IMR-90 (cell line): ENCODE measurements at regions not wholly inside any gene's neighbourhood (a gene's known extent, or its start where the extent isn't known, plus 50 kb on each side); places are given as distances from the start of the nearest gene placed in this dataset.

Experiments used
- ATAC-seq: fragments of 200-7000 bp; cut with Tn5 transposase; 2 replicates; pipeline ENCODE4 v1.9.1; 2020; ENCODE audit warnings: low read depth, mild to moderate bottlenecking, moderate library complexity
- BruUV-seq: library from RNA; stranded (reverse); fragments of 400-500 nt; replicated peaks from 2 replicates; lab custom pipeline; 2021; lab: Mats Ljungman, UMichigan
- CTCF ChIA-PET: fragments of 300-600 bp; formaldehyde crosslinking; extraction: SDS; loops from one replicate; lab custom pipeline; 2021; ENCODE audit warnings: antibody characterized with exemption; lab: Yijun Ruan, JAX
- POLR2A ChIA-PET: fragments of 300-600 bp; sonication (Branson Sonifier 250); formaldehyde crosslinking; loops from one replicate; lab custom pipeline; 2022; ENCODE audit warnings: antibody characterized with exemption; ENCODE audit not compliant: unreplicated experiment; lab: Charles Lee
- DNase-seq: peaks from one replicate; pipeline ENCODE4 v3.0.0; 2013
- H2AFZ ChIP-seq: replicated peaks from 2 replicates; pipeline ENCODE3; 2013; ENCODE audit warnings: low read length, mild to moderate bottlenecking; ENCODE audit not compliant: poor library complexity
- H2AK5ac ChIP-seq: 2 replicates; pipeline ENCODE4 v1.6.1; 2013; ENCODE audit warnings: low read depth, low read length, inconsistent platforms
- H2AK9ac ChIP-seq: replicated peaks from 2 replicates; pipeline ENCODE3; 2013; ENCODE audit warnings: mild to moderate bottlenecking, low read depth, low read length, moderate library complexity; ENCODE audit not compliant: poor library complexity
- H2BK120ac ChIP-seq: 2 replicates; pipeline ENCODE4 v1.6.1; 2013; ENCODE audit warnings: low read depth, low read length, inconsistent platforms
- H2BK15ac ChIP-seq: 3 replicates; pipeline ENCODE4 v1.6.1; 2013; ENCODE audit warnings: low read depth, low read length, inconsistent platforms
- H2BK20ac ChIP-seq: 2 replicates; pipeline ENCODE4 v1.6.1; 2013; ENCODE audit warnings: low read depth, mild to moderate bottlenecking, inconsistent platforms, low read length, moderate library complexity
- H2BK5ac ChIP-seq: 2 replicates; pipeline ENCODE4 v1.6.1; 2013; ENCODE audit warnings: mild to moderate bottlenecking, low read depth, low read length, inconsistent platforms; ENCODE audit not compliant: poor library complexity, severe bottlenecking
- H3K14ac ChIP-seq: replicated peaks from 2 replicates; pipeline ENCODE4 v1.6.1; 2013; ENCODE audit warnings: low read depth, low read length, inconsistent platforms
- H3K18ac ChIP-seq: 2 replicates; pipeline ENCODE4 v1.6.1; 2013; ENCODE audit warnings: low read depth, low read length, control low read depth
- H3K23ac ChIP-seq: 2 replicates; pipeline ENCODE4 v1.6.1; 2013; ENCODE audit warnings: low read depth, low read length, inconsistent platforms
- H3K27ac ChIP-seq: 2 replicates; pipeline ENCODE4 v1.5.1; 2013; ENCODE audit warnings: mild to moderate bottlenecking, control low read depth, low read length; ENCODE audit not compliant: insufficient read depth
- H3K27me3 ChIP-seq: 2 replicates; pipeline ENCODE4 v1.6.1; 2013; ENCODE audit warnings: low read length; ENCODE audit not compliant: control insufficient read depth, insufficient read depth
- H3K36me3 ChIP-seq: 2 replicates; pipeline ENCODE4 v1.6.1; 2013; ENCODE audit warnings: low read length, mixed read lengths; ENCODE audit not compliant: control insufficient read depth, insufficient read depth
- H3K4ac ChIP-seq: 2 replicates; pipeline ENCODE4 v1.6.1; 2013; ENCODE audit warnings: low read depth, low read length, inconsistent platforms
- H3K4me1 ChIP-seq: 2 replicates; pipeline ENCODE4 v1.6.1; 2013; ENCODE audit warnings: low read length, mixed read lengths; ENCODE audit not compliant: control insufficient read depth, insufficient read depth
- H3K4me2 ChIP-seq: 2 replicates; pipeline ENCODE4 v1.6.1; 2013; ENCODE audit warnings: low read depth, mild to moderate bottlenecking, control low read depth, low read length, moderate library complexity
- H3K4me3 ChIP-seq: 2 replicates; pipeline ENCODE4 v1.5.1; 2013; ENCODE audit warnings: low read depth, mild to moderate bottlenecking, control low read depth, low read length, moderate library complexity; ENCODE audit not compliant: insufficient read depth
- H3K56ac ChIP-seq: 2 replicates; pipeline ENCODE4 v1.6.1; 2013; ENCODE audit warnings: low read length, inconsistent platforms; ENCODE audit not compliant: insufficient read depth; ENCODE audit errors: extremely low read depth
- H3K79me1 ChIP-seq, 2 experiments: 2 replicates each; pipeline ENCODE4 v1.6.1; 2013; ENCODE audit warnings: low read length in 2 of 2, inconsistent platforms in 1 of 2, low read depth in 1 of 2
- H3K9ac ChIP-seq: 2 replicates; pipeline ENCODE4 v1.6.1; 2013; ENCODE audit warnings: low read depth, low read length, control low read depth
- H3K9me1 ChIP-seq: 2 replicates; pipeline ENCODE4 v1.6.1; 2013; ENCODE audit warnings: low read length, inconsistent platforms; ENCODE audit not compliant: insufficient read depth
- H3K9me3 ChIP-seq: 2 replicates; pipeline ENCODE4 v1.6.1; 2013; ENCODE audit warnings: low read length; ENCODE audit not compliant: control insufficient read depth, insufficient read depth
- H4K20me1 ChIP-seq: 2 replicates; pipeline ENCODE4 v1.6.1; 2013; ENCODE audit warnings: low read length, inconsistent platforms; ENCODE audit not compliant: insufficient read depth
- H4K5ac ChIP-seq: 2 replicates; pipeline ENCODE4 v1.6.1; 2013; ENCODE audit warnings: mild to moderate bottlenecking, low read depth, low read length, control low read depth
- H4K8ac ChIP-seq, 2 experiments: 2 replicates each; pipeline ENCODE4 v1.6.1; 2013; ENCODE audit warnings: low read depth in 2 of 2, low read length in 2 of 2, control low read depth in 1 of 2, inconsistent platforms in 1 of 2
- H4K91ac ChIP-seq: 2 replicates; pipeline ENCODE4 v1.6.1; 2013; ENCODE audit warnings: low read depth, low read length, inconsistent platforms; ENCODE audit not compliant: insufficient read depth
- BHLHE40 ChIP-seq: fragments of 150-350 bp; IDR thresholded peaks from 2 replicates; pipeline ENCODE4 v1.6.1; 2016; ENCODE audit warnings: mild to moderate bottlenecking, low read depth, low read length
- CEBPB ChIP-seq: IDR thresholded peaks from 2 replicates; pipeline ENCODE4 v1.6.1; 2012; ENCODE audit warnings: low read depth, low read length, improper control_type of control experiment
- CHD1 ChIP-seq: IDR thresholded peaks from 2 replicates; pipeline ENCODE4 v1.6.1; 2012; ENCODE audit warnings: low read depth, low read length, improper control_type of control experiment
- CTCF ChIP-seq: conservative IDR thresholded peaks from 2 replicates; pipeline ENCODE4 v1.5.1; 2012; ENCODE audit warnings: mild to moderate bottlenecking, low read depth, low read length, improper control_type of control experiment
- ELK1 ChIP-seq: fragments of 150-350 bp; IDR thresholded peaks from 2 replicates; pipeline ENCODE4 v1.6.1; 2016; ENCODE audit warnings: low read depth, mild to moderate bottlenecking, low read length, moderate library complexity, borderline replicate concordance
- FOS ChIP-seq: fragments of 150-350 bp; IDR thresholded peaks from 2 replicates; pipeline ENCODE4 v1.6.1; 2016; ENCODE audit warnings: low read depth, low read length
- MAFK ChIP-seq: IDR thresholded peaks from 2 replicates; pipeline ENCODE4 v1.6.1; 2012; ENCODE audit warnings: low read depth, low read length, improper control_type of control experiment
- MAZ ChIP-seq: IDR thresholded peaks from 2 replicates; pipeline ENCODE4 v1.6.1; 2012; ENCODE audit warnings: low read depth, mild to moderate bottlenecking, low read length, improper control_type of control experiment, moderate library complexity, borderline replicate concordance
- MXI1 ChIP-seq: IDR thresholded peaks from 2 replicates; pipeline ENCODE4 v1.6.1; 2012; ENCODE audit warnings: low read depth, mild to moderate bottlenecking, low read length, moderate library complexity, borderline replicate concordance
- NFE2L2 ChIP-seq: fragments of 150-350 bp; IDR thresholded peaks from 2 replicates; pipeline ENCODE4 v1.6.1; 2016; ENCODE audit warnings: low read depth, mild to moderate bottlenecking, low read length
- POLR2A ChIP-seq: IDR thresholded peaks from 2 replicates; pipeline ENCODE4 v1.6.1; 2012; ENCODE audit warnings: mild to moderate bottlenecking, low read depth, low read length
- RAD21 ChIP-seq: IDR thresholded peaks from 2 replicates; pipeline ENCODE4 v1.6.1; 2012; ENCODE audit warnings: low read length, improper control_type of control experiment
- RCOR1 ChIP-seq: IDR thresholded peaks from 2 replicates; pipeline ENCODE4 v1.6.1; 2012; ENCODE audit warnings: mild to moderate bottlenecking, low read length, improper control_type of control experiment; ENCODE audit not compliant: insufficient replicate concordance
- RFX5 ChIP-seq: IDR thresholded peaks from 2 replicates; pipeline ENCODE4 v1.8.0; 2012; ENCODE audit warnings: low read depth, mild to moderate bottlenecking, low read length, moderate library complexity
- SMC3 ChIP-seq: fragments of 150-350 bp; IDR thresholded peaks from 2 replicates; pipeline ENCODE4 v1.6.1; 2016; ENCODE audit warnings: low read depth, mild to moderate bottlenecking, antibody characterized with exemption, low read length, moderate library complexity
- USF2 ChIP-seq: fragments of 150-350 bp; IDR thresholded peaks from 2 replicates; pipeline ENCODE4 v1.6.1; 2017; ENCODE audit warnings: mild to moderate bottlenecking, antibody characterized with exemption, low read length, low read depth
- WGBS, 2 experiments: methylation state at CpG; one replicate each; pipeline versions ENCODE4 v1.1.5 to v1.1.7; 2013; ENCODE audit warnings: missing lambda C conversion rate in 2 of 2; ENCODE audit not compliant: insufficient read length in 1 of 2; ENCODE audit errors: extremely low coverage in 2 of 2; 5-methylcytosine and 5-hydroxymethylcytosine counted together
- dilution Hi-C: fragments of 300-500 bp; cut with HindIII; formaldehyde crosslinking; loops from one replicate; pipeline ENCODE4 v1.14.3; 2018; ENCODE audit warnings: low sequenced_read_pairs; ENCODE audit not compliant: unreplicated experiment
- in situ Hi-C: fragments of 300-500 bp; cut with MboI; formaldehyde crosslinking; loops from 3 replicates; pipeline ENCODE4 v1.14.3; 2019; ENCODE audit warnings: low sequenced_read_pairs, inconsistent platforms, mixed read lengths
- intact Hi-C: fragments of 100-400 bp; cut with micrococcal nuclease; formaldehyde crosslinking; loops from 2 replicates; pipeline ENCODE4 v1.10.0; 2022

- no peak overlapping the region for H2AK5ac ChIP-seq
- no peak overlapping the region for H3K23ac ChIP-seq
- WGBS, 2 experiments, result no CpG with 5 or more reads among the region's 3 CpGs
- H2BK20ac ChIP-seq, result no peak overlapping the region
- no peak for ATAC-seq
- H3K27ac ChIP-seq, result no peak overlapping the region
- no peak overlapping the region for H4K91ac ChIP-seq
- no peak overlapping the region for H2BK15ac ChIP-seq
- in situ Hi-C loops, result no loop called here
- H2BK5ac ChIP-seq, result no peak overlapping the region
- H3K18ac ChIP-seq, result no peak overlapping the region
- no peak overlapping the region for H3K9ac ChIP-seq
- no peak overlapping the region for H4K8ac ChIP-seq
- no peaks in the 10 kb centered on the region for H4K20me1 ChIP-seq
- CTCF ChIA-PET, result no interaction called here
- POLR2A ChIA-PET, result no interaction called here
- TF ChIP-seq ELK1 (no peak), USF2 (no peak), MAZ (no peak), POLR2A (no peak), CTCF (no peak), MAFK (no peak), SMC3 (no peak), RFX5 (no peak), CEBPB (no peak), RCOR1 (no peak), FOS (no peak), NFE2L2 (no peak), CHD1 (no peak), RAD21 (no peak), MXI1 (no peak), BHLHE40 (no peak)
- no TSS peak for BruUV-seq
- H3K4me3 ChIP-seq, result no peak overlapping the region
- no peak overlapping the region for H3K56ac ChIP-seq
- H2BK120ac ChIP-seq, result no peak overlapping the region
- H2AK9ac ChIP-seq, result no peak overlapping the region
- H3K9me1 ChIP-seq, result no peaks in the 10 kb centered on the region
- H3K4me1 ChIP-seq, result no peaks in the 10 kb centered on the region; the same call in 1 of the 2 replicates
- dilution Hi-C loops, result no loop called here
- DNase-seq, result no peak
- no peaks in the 10 kb centered on the region for H3K9me3 ChIP-seq
- no peak overlapping the region for H4K5ac ChIP-seq
- H3K4ac ChIP-seq, result no peak overlapping the region
- H3K27me3 ChIP-seq, result no peaks in the 10 kb centered on the region
- H3K79me1 ChIP-seq, result no peaks in the 10 kb centered on the region
- intact Hi-C loops, result no loop called here
- H3K36me3 ChIP-seq, result no peaks in the 10 kb centered on the region
- no peak overlapping the region for H2AFZ ChIP-seq
- H3K4me2 ChIP-seq, result no peak overlapping the region
- H3K14ac ChIP-seq, result no peak overlapping the region
Observed at GRCh38 chr6:169310983-169311382, 57.3 kb upstream of the THBS2 start.
